ENCODE measurements at regions not wholly inside any gene's neighbourhood (a gene's known extent, or its start where the extent isn't known, plus 50 kb on each side); places are given as distances from the start of the nearest gene placed in this dataset.

DNA sequence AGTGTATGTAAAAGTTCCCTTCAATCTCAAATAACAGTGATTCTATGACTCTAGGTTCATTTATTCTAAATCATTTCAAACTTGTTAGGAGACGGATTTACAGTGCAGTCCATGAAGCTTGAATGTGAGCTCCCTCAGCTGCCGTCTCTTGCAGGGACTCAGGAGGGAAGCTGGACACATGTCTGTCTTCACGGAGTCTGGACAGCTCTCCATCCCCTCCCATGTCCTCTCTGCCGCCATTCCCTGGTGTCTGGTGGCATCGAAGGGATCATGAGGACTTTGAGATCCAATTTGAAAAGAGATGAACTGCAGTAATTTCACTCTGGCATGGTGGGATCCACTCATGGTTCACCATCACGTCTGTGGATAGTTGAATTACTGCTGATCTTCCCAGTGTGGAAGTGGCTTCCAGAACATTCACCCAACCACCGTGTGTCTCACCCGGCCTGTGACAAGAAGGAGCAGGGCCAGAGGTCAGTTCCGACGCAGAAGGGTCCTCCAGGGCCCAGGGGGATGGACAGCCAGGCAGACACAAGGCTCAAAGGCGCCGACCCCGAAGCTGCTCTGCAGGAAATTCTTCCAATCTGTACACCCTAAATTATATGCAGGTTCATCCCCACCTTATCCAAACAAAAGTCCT is 370.1 kb downstream of the THBS2 start:
- intact Hi-C loops (cut with DNase I): loop anchor here (2.0 kb wide), 1 partner anchor 513 kb away; no protein-coding TSS in a partner anchor
- Histone ChIP-seq H3K27ac (no peak overlapping the region), H3K4me3 (no peak overlapping the region), H3K27me3 (peaks cover 0 to 5% of the 10 kb centered on the region in 2 donors), H3K4me1 (peaks cover 18% of the 10 kb centered on the region), H3K9me3 (no peaks in the 10 kb centered on the region), H3K36me3 (replicated peaks in 1 of 2; ENCODE audit: insufficient read depth in 1 of 2, low read depth in 2 of 2) (no peaks in the 10 kb centered on the region)
- WGBS, 2 donors: 66 to 77% methylated on average over 6 to 13 of the region's 13 CpGs
- no peak for DNase-seq
- TF ChIP-seq, protein P1, sequence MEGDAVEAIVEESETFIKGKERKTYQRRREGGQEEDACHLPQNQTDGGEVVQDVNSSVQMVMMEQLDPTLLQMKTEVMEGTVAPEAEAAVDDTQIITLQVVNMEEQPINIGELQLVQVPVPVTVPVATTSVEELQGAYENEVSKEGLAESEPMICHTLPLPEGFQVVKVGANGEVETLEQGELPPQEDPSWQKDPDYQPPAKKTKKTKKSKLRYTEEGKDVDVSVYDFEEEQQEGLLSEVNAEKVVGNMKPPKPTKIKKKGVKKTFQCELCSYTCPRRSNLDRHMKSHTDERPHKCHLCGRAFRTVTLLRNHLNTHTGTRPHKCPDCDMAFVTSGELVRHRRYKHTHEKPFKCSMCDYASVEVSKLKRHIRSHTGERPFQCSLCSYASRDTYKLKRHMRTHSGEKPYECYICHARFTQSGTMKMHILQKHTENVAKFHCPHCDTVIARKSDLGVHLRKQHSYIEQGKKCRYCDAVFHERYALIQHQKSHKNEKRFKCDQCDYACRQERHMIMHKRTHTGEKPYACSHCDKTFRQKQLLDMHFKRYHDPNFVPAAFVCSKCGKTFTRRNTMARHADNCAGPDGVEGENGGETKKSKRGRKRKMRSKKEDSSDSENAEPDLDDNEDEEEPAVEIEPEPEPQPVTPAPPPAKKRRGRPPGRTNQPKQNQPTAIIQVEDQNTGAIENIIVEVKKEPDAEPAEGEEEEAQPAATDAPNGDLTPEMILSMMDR (IDR thresholded peaks at IDR 0.05): no peak
- no peak for TF ChIP-seq POLR2A (IDR thresholded peaks at IDR 0.05)
- no peak for ATAC-seq

DNA sequence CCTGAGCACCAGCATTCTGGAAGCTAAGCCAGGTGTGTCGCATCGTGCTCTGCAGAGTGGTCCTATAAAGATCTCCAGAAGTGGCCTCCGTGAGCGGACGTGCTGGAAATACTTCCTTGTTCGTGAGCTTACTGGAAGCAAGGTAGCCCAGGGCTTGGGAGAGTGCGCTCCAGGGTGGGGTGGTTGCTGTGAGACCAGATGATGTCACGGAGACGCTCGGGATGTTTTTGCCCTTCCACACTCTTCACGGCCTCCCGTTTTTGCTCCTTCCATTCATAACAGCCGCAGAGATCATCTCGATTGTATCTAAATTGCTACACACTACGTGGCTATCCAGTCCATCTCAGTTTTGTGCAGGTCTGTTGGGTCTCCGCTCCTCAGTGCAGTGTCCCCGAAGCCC is 373.4 kb downstream of the THBS2 start:
- Histone ChIP-seq H3K27me3 (no peaks in the 10 kb centered on the region), H3K4me3 (no peak overlapping the region), H3K36me3 (replicated peaks in 1 of 2; ENCODE audit: insufficient read depth in 1 of 2, low read depth in 2 of 2) (no peaks in the 10 kb centered on the region), H3K4me1 (peaks cover 10% of the 10 kb centered on the region), H3K27ac (no peak overlapping the region), H3K9me3 (no peaks in the 10 kb centered on the region)
- TF ChIP-seq, protein P1 (IDR thresholded peaks at IDR 0.05): no peak
- no peak for TF ChIP-seq POLR2A (IDR thresholded peaks at IDR 0.05)
- 69 to 70% methylated on average over 17 of the region's 17 CpGs for WGBS, 2 donors
- DNase-seq: no peak
- no peak for ATAC-seq
- intact Hi-C loops (cut with DNase I): no loop called here

DNA sequence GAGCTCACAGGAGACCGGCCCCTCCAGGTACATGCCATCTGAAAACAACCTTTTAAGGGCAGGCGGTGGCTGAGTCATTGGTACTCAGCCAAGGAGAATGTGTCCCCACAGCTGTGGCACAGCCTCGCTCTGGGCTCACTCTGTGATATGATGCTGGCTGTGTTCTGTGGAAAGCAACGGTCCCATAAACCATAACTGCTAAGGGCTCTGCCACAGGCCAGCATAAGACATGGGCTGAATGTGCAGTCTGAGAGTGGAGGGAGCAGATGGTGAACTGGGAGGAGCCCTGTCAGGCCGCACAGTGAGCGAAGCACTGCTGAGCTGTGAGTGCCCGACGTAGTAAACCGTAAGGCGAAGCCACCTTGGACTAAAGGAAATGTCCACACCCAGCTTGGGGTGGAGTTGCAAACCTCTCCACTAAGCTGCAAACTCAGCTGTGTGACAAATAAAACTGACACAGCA is 375.8 kb downstream of the THBS2 start:
- ATAC-seq: peak; percentile 40
- TF ChIP-seq, protein P1 (IDR thresholded peaks at IDR 0.05): no peak
- TF ChIP-seq POLR2A (IDR thresholded peaks at IDR 0.05): no peak

DNA sequence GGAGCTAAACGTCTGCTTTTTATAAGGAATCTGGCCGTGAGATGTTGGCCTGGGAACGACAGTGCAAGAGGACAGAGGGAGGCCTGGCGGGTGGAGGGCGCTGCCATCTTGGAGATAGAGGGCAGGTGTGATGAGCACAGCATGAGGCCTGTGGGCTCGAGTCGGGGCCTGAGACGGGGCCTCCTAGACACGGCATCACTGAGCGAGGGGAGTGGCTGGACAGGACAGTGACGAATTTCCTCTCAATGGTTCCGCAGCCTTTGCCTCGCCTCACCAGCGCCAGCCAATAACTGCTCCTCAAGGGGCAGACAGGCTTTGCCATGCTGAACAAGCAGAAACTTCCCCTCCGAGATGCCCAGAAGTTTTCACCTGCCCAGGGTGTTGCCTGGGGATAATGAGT is 376.7 kb downstream of the THBS2 start:
- H3K9me3 ChIP-seq: no peaks in the 10 kb centered on the region
- peaks cover 2% of the 10 kb centered on the region for H3K4me1 ChIP-seq
- ATAC-seq (no peak), DNase-seq (no peak)
- WGBS, 2 donors: 85% methylated on average over 5 to 15 of the region's 15 CpGs
- intact Hi-C loops (cut with DNase I): no loop called here
- TF ChIP-seq, protein P1 (IDR thresholded peaks at IDR 0.05): no peak
- no peak for TF ChIP-seq POLR2A (IDR thresholded peaks at IDR 0.05)
- H3K27me3 ChIP-seq: no peaks in the 10 kb centered on the region
- no peak overlapping the region for H3K4me3 ChIP-seq
- H3K36me3 ChIP-seq (replicated peaks in 1 of 2; ENCODE audit: insufficient read depth in 1 of 2, low read depth in 2 of 2): no peaks in the 10 kb centered on the region
- H3K27ac ChIP-seq: no peak overlapping the region

More for the DNA sequence above, 375.8 kb downstream of the THBS2 start:
- peak in 3 of 4 donors; percentile 37 to 60 (median 40) for DNase-seq
- Histone ChIP-seq H3K9me3 (no peaks in the 10 kb centered on the region), H3K36me3 (replicated peaks in 1 of 2; ENCODE audit: insufficient read depth in 1 of 2, low read depth in 2 of 2) (no peaks in the 10 kb centered on the region), H3K4me3 (no peak overlapping the region), H3K27me3 (no peaks in the 10 kb centered on the region), H3K4me1 (no peaks in the 10 kb centered on the region), H3K27ac (no peak overlapping the region)
- intact Hi-C loops (cut with DNase I): no loop called here
- WGBS, 2 donors: 40% methylated on average over 9 to 10 of the region's 10 CpGs

All from body of pancreas (tissue), 4 donors.